Right lobe of liver (tissue), 4 donors: ENCODE measurements at regions not wholly inside any gene's neighbourhood (a gene's known extent, or its start where the extent isn't known, plus 50 kb on each side); places are given as distances from the start of the nearest gene placed in this dataset.

Experiments used
- POLR2A ChIP-seq: fragments of 450-650 bp; IDR thresholded peaks from one replicate; pipeline ENCODE4 v1.6.1; 2017; ENCODE audit warnings: antibody characterized with exemption, mild to moderate bottlenecking
- TF ChIP-seq, protein P1 (sequence below), 4 donors: fragments of 200-600 bp in 3 of 4; fragments of 450-650 bp in 1 of 4; IDR thresholded peaks; one replicate each; pipeline versions ENCODE4 v1.5.1 to v1.8.0; 2016 to 2022; ENCODE audit warnings: antibody characterized with exemption in 4 of 4, mild to moderate bottlenecking in 2 of 4
- donor health status: DM: no; HTN: no; CAD: no.
- donor health status: DM: no; HTN: no; CAD: no.
- donor health status: DM: no; HTN: yes; CAD: no.

DNA sequence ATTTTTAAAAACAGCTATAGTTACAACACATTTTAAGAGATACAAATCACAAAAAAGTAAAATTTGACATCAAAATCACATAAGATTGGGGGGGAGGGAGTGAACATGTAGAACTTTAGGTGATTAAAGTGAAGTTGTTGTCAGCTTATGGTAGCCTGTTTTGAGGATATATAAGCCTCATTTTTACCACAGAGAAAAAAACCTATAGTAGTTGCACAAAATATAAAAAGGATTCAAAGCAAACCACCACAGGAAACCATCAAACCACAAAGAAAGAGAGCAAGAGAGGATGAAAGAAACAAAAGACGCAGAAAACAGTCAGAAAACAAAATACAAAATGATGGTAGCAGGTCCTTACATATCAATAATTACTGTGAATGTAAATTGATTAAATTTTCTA is 291.9 kb upstream of the DEPDC1 start:
- TF ChIP-seq, protein P1, sequence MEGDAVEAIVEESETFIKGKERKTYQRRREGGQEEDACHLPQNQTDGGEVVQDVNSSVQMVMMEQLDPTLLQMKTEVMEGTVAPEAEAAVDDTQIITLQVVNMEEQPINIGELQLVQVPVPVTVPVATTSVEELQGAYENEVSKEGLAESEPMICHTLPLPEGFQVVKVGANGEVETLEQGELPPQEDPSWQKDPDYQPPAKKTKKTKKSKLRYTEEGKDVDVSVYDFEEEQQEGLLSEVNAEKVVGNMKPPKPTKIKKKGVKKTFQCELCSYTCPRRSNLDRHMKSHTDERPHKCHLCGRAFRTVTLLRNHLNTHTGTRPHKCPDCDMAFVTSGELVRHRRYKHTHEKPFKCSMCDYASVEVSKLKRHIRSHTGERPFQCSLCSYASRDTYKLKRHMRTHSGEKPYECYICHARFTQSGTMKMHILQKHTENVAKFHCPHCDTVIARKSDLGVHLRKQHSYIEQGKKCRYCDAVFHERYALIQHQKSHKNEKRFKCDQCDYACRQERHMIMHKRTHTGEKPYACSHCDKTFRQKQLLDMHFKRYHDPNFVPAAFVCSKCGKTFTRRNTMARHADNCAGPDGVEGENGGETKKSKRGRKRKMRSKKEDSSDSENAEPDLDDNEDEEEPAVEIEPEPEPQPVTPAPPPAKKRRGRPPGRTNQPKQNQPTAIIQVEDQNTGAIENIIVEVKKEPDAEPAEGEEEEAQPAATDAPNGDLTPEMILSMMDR (IDR thresholded peaks at IDR 0.05), result no peak
- no peak for TF ChIP-seq POLR2A
